Omental fat pad (tissue), 3 donors: ENCODE measurements at regions not wholly inside any gene's neighbourhood (a gene's known extent, or its start where the extent isn't known, plus 50 kb on each side); places are given as distances from the start of the nearest gene placed in this dataset.

ENCODE experiments used
- ATAC-seq: fragments of 150-250 bp; one replicate; pipeline ENCODE4 v1.9.1; 2016; ENCODE audit warnings: mild to moderate bottlenecking, moderate library complexity; ENCODE audit not compliant: low FRiP score
- DNase-seq: peaks from one replicate; pipeline ENCODE4 v3.0.0-alpha.2; 2019; ENCODE audit warnings: low spot score
- CTCF ChIP-seq, 3 donors: fragments of 450-650 bp; IDR thresholded peaks; one replicate each; pipeline ENCODE4 v1.5.1; 2016 to 2017; ENCODE audit warnings: antibody characterized with exemption in 3 of 3, mild to moderate bottlenecking in 3 of 3, moderate library complexity in 2 of 3

GRCh38 chrX:122582280-122582974 lies 601.7 kb upstream of the GRIA3 start:
- TF ChIP-seq CTCF (IDR thresholded peaks at IDR 0.05), result no peak
- no peak for DNase-seq
- ATAC-seq, result no peak

- no peak for TF ChIP-seq CTCF (IDR thresholded peaks at IDR 0.05)
- DNase-seq (no peak), ATAC-seq (no peak)
These were observed 601.1 kb upstream of the GRIA3 start for GRCh38 chrX:122582975-122583305.

GRCh38 chrX:122583551-122583950 lies 600.5 kb upstream of the GRIA3 start:
- DNase-seq (no peak), ATAC-seq (no peak)
- no peak for TF ChIP-seq CTCF (IDR thresholded peaks at IDR 0.05)

GRCh38 chrX:122584981-122585380 lies 599.1 kb upstream of the GRIA3 start:
- TF ChIP-seq CTCF (IDR thresholded peaks at IDR 0.05), result no peak
- DNase-seq, result no peak
- no peak for ATAC-seq

GRCh38 chrX:122586831-122587230 lies 597.2 kb upstream of the GRIA3 start:
- DNase-seq, result no peak
- ATAC-seq, result no peak
- no peak for TF ChIP-seq CTCF (IDR thresholded peaks at IDR 0.05)

- no peak for TF ChIP-seq CTCF (IDR thresholded peaks at IDR 0.05)
- DNase-seq, result no peak
- no peak for ATAC-seq
These were observed 592.5 kb upstream of the GRIA3 start for GRCh38 chrX:122591546-122591945.

- ATAC-seq, result no peak
- DNase-seq, result no peak
- no peak for TF ChIP-seq CTCF (IDR thresholded peaks at IDR 0.05)
These were observed 587.1 kb upstream of the GRIA3 start for GRCh38 chrX:122596998-122597397.
